ENCODE measurements at regions not wholly inside any gene's neighbourhood (a gene's known extent, or its start where the extent isn't known, plus 50 kb on each side); places are given as distances from the start of the nearest gene placed in this dataset.
A peak's percentile ranks its signal among the peaks of the same experiment; 100 is the strongest.

- peak; percentile 96 for DNase-seq (ENCODE audit: low read depth, low spot score)
- peak overlapping the region; percentile 66 for H3K27ac ChIP-seq (ENCODE audit: insufficient read depth, low read depth, low read length)
- H3K4me3 ChIP-seq (replicated peaks in 1 of 3; ENCODE audit: insufficient read depth in 1 of 3, low read depth in 1 of 3, low read length in 3 of 3): no peak overlapping the region
- ChIA-PET CTCF (no interaction called here), POLR2A (no interaction called here)
- peak overlapping the region; percentile 62 for H2AFZ ChIP-seq (ENCODE audit: low read depth, low read length)
- no peaks in the 10 kb centered on the region for H3K79me2 ChIP-seq (ENCODE audit: control insufficient read depth, insufficient read depth, low read length)
- no peaks in the 10 kb centered on the region for H3K27me3 ChIP-seq (ENCODE audit: control insufficient read depth in 2 of 2, insufficient read depth in 2 of 2, low read length in 2 of 2)
- H3K4me1 ChIP-seq (ENCODE audit: control insufficient read depth, extremely low read depth, insufficient read depth, low read length): peaks cover 14% of the 10 kb centered on the region
- BruUV-seq (replicated peaks): no TSS peak
- dilution Hi-C loops (cut with MboI; ENCODE audit: extremely low pct_ligation_motif_present, low sequenced_read_pairs): no loop called here
- H3K9me3 ChIP-seq (replicated peaks; ENCODE audit: control insufficient read depth, insufficient read depth, low read length): no peaks in the 10 kb centered on the region
- no peaks in the 10 kb centered on the region for H3K36me3 ChIP-seq (ENCODE audit: control insufficient read depth in 2 of 2, extremely low read depth in 1 of 2, insufficient read depth in 2 of 2, low read length in 2 of 2)
- H4K20me1 ChIP-seq (replicated peaks; ENCODE audit: control insufficient read depth, extremely low read depth, insufficient read depth, low read length): no peaks in the 10 kb centered on the region
- intact Hi-C loops (cut with micrococcal nuclease): loop anchor here (1.0 to 5.0 kb wide), 4 partner anchors 42 to 265 kb away; no protein-coding TSS in a partner anchor
- FAIRE-seq: peak; percentile 77
- peak overlapping the region; percentile 11 for H3K9ac ChIP-seq (replicated peaks; ENCODE audit: extremely low read depth, insufficient read depth, low read length)
- no peaks in the 10 kb centered on the region for H3K9me1 ChIP-seq (replicated peaks; ENCODE audit: control insufficient read depth, extremely low read depth, insufficient read depth, low read length)
- TF ChIP-seq POLR2AphosphoS5 (IDR thresholded peaks at IDR 0.05; ENCODE audit: insufficient read depth, low read depth, low read length) (peak; percentile 87), MAX (IDR thresholded peaks at IDR 0.05; ENCODE audit: insufficient read depth, insufficient read length) (no peak), JUN (IDR thresholded peaks at IDR 0.05; ENCODE audit: borderline replicate concordance, insufficient read depth, insufficient read length, low read depth) (no peak), CTCF (IDR thresholded peaks at IDR 0.05; ENCODE audit: extremely low read depth in 1 of 2, insufficient read depth in 1 of 2, low read depth in 1 of 2, low read length in 2 of 2) (no peak), EZH2 (IDR thresholded peaks at IDR 0.05; ENCODE audit: borderline replicate concordance, low read depth, low read length, severe bottlenecking) (no peak), GATA2 (IDR thresholded peaks at IDR 0.05; ENCODE audit: insufficient read depth, insufficient read length, low read depth, low read length) (peak; percentile 94), POLR2A (IDR thresholded peaks at IDR 0.05; ENCODE audit: low read depth, low read length) (peak; percentile 37), FOS (IDR thresholded peaks at IDR 0.05; ENCODE audit: borderline replicate concordance, insufficient read depth, low read length) (peak; percentile 45)
- H3K4me2 ChIP-seq (ENCODE audit: insufficient read depth, low read length): peak overlapping the region; percentile 69
Observed at GRCh38 chr9:13532407-13532806, 252.9 kb upstream of the MPDZ start.

Data from endothelial cell of umbilical vein (primary cell).